WERI-Rb-1 (cell line): ENCODE measurements at regions not wholly inside any gene's neighbourhood (a gene's known extent, or its start where the extent isn't known, plus 50 kb on each side); places are given as distances from the start of the nearest gene placed in this dataset.

Source experiments
- DNase-seq: peaks from one replicate; pipeline ENCODE4 v3.0.0-alpha.2; 2020
- H3K27ac ChIP-seq: fragments of 250-450 bp; sonication (Bioruptor Pico); 2 replicates; pipeline ENCODE4 v1.5.1; 2020; ENCODE audit warnings: mild to moderate bottlenecking, moderate library complexity
- H3K27me3 ChIP-seq: fragments of 250-450 bp; sonication (Bioruptor Pico); 2 replicates; pipeline ENCODE4 v1.5.1; 2021; ENCODE audit warnings: mild to moderate bottlenecking, low read depth, moderate library complexity; ENCODE audit not compliant: insufficient read depth, severe bottlenecking
- H3K36me3 ChIP-seq: fragments of 250-450 bp; sonication (Bioruptor Pico); 2 replicates; pipeline ENCODE4 v1.5.1; 2020; ENCODE audit warnings: mild to moderate bottlenecking, moderate library complexity
- H3K4me3 ChIP-seq: 2 replicates; pipeline ENCODE4 v1.5.1; 2011; ENCODE audit warnings: low read depth, mild to moderate bottlenecking, control low read depth, low read length
- H3K9me3 ChIP-seq: fragments of 250-450 bp; sonication (Bioruptor Pico); 2 replicates; pipeline ENCODE4 v1.5.1; 2021; ENCODE audit warnings: mild to moderate bottlenecking, moderate library complexity; ENCODE audit not compliant: severe bottlenecking
- TF ChIP-seq, protein P1 (sequence below): IDR thresholded peaks from 2 replicates; pipeline ENCODE4 v1.5.1; 2011; ENCODE audit warnings: low read depth, mild to moderate bottlenecking, control low read depth, inconsistent platforms, low read length

DNA sequence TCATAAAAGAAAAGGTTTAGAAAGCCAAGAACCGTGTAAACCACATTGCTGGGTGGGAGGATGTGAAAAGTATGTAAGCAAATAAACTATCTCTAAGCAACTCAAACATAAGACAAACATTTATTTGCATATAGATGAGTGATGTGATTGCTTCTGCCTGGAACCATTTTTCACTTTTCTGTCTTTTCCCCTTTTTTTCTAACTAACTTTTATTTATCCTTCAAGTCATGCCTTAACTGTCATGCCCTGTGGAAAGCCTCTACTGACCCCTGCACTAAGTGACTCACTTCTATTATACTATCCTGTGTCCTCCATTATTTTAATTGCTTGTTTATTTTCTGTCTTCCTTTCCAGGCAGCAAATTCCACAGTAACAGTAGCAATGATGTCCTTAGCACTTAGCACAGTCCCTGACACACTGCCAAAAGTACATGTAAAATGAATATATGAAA is 87.5 kb upstream of the CTAGE1 start:
- TF ChIP-seq, protein P1, sequence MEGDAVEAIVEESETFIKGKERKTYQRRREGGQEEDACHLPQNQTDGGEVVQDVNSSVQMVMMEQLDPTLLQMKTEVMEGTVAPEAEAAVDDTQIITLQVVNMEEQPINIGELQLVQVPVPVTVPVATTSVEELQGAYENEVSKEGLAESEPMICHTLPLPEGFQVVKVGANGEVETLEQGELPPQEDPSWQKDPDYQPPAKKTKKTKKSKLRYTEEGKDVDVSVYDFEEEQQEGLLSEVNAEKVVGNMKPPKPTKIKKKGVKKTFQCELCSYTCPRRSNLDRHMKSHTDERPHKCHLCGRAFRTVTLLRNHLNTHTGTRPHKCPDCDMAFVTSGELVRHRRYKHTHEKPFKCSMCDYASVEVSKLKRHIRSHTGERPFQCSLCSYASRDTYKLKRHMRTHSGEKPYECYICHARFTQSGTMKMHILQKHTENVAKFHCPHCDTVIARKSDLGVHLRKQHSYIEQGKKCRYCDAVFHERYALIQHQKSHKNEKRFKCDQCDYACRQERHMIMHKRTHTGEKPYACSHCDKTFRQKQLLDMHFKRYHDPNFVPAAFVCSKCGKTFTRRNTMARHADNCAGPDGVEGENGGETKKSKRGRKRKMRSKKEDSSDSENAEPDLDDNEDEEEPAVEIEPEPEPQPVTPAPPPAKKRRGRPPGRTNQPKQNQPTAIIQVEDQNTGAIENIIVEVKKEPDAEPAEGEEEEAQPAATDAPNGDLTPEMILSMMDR = no peak
- Histone ChIP-seq H3K4me3 (no peak overlapping the region), H3K27me3 (peaks cover 22% of the 10 kb centered on the region), H3K36me3 (no peaks in the 10 kb centered on the region), H3K27ac (no peak overlapping the region), H3K9me3 (no peaks in the 10 kb centered on the region)
- no peak for DNase-seq

DNA sequence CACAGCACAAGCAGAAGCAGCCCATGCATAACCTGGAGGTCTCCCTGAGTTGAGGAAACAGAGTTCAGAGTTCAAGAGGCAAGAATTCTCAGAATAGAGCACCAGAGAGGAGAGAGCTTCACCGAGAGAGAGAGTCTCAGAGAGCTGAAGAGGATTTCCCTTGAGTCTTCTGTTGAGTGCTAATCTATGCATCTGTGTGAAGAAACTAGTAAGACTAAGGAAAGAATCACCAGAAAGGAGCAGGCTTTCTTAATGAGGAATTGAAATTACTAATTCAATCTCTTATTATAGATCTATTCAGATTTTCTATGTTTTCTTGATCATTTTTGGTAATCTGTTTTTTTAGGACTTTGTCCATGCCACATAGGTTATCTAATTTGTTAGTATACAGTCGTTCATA is 89.3 kb upstream of the CTAGE1 start:
- no peaks in the 10 kb centered on the region for H3K36me3 ChIP-seq
- no peaks in the 10 kb centered on the region for H3K9me3 ChIP-seq
- peaks cover 34% of the 10 kb centered on the region for H3K27me3 ChIP-seq
- H3K4me3 ChIP-seq = no peak overlapping the region
- no peak overlapping the region for H3K27ac ChIP-seq
- TF ChIP-seq, protein P1 = no peak
- DNase-seq = no peak

DNA sequence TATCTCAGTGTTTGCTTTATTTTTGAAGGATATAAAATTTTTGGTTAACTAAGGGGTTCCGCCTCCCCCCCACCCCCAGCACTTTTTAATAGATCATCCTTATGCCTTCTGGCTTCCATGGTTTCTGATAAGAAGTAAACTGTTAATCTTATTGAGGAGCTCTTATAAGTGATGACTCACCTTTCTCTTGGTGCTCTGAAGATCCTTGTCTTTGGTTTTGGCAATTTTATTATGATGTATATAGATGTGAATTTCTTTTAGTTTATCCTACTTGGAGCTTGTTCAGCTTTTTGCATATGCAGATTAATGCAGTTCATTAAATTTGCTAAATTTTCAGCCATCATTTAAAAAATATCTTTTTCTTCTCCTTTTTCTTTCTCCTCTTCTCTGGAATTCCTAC is 91.7 kb upstream of the CTAGE1 start:
- Histone ChIP-seq H3K27me3 (peaks cover 40% of the 10 kb centered on the region), H3K4me3 (no peak overlapping the region), H3K36me3 (no peaks in the 10 kb centered on the region), H3K9me3 (no peaks in the 10 kb centered on the region), H3K27ac (no peak overlapping the region)
- DNase-seq = no peak
- TF ChIP-seq, protein P1 = no peak

DNA sequence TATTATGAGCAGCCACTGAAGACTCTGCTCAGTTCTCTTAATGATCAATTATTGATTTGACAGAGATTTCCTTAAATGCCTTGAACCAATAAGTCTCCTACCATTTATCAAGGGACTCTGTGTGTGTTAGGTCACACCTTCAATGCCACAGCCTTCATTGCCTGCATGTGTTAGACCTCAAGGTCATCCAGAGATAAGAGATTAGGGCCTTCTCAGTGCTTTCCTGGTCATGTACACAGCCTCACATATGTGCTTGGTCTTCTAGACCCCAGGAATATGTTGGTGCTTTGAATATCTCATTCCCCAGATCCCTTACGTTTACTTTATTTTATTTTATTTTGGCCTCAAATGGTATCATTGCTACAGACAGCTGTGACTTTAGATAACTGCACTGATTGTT is 93.0 kb upstream of the CTAGE1 start:
- no peaks in the 10 kb centered on the region for H3K9me3 ChIP-seq
- no peaks in the 10 kb centered on the region for H3K36me3 ChIP-seq
- no peak overlapping the region for H3K27ac ChIP-seq
- peaks cover 41% of the 10 kb centered on the region for H3K27me3 ChIP-seq
- TF ChIP-seq, protein P1 = no peak
- no peak for DNase-seq
- no peak overlapping the region for H3K4me3 ChIP-seq

DNA sequence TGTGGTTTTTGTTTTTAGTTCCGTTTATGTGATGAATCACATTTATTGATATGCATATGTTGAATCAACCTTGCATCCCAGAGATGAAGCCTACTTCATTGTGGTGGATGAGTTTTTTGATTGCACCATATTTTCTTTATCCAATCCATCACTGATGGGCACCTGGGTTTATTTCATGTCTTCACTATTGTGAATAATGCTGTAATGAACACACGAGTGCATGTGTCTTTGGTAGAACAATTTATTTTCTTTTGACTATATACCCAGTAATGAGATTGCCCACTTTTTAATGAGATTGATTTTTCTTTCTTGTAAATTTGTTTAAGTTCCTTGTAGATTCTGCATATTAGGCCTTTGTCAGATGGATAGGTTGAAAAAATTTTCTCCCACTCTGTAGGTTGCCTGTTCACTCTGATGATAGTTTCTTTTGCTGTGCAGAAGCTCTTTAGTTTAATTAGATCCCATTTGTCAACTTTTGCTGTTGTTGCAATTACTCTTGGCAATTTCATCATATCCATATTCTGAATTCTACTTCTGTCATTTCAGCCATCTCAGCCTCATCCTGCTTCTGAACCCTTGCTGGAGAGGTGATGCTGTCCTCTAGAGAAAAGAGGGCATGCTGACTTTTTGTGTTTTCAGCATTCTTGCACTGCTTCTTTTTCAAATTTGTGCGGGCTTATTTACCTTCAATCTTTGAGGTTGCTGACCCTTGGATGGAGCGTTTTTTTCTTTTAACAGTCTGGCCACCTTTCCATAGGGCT is 96.2 kb upstream of the CTAGE1 start:
- H3K4me3 ChIP-seq = no peak overlapping the region
- TF ChIP-seq, protein P1 = no peak

DNA sequence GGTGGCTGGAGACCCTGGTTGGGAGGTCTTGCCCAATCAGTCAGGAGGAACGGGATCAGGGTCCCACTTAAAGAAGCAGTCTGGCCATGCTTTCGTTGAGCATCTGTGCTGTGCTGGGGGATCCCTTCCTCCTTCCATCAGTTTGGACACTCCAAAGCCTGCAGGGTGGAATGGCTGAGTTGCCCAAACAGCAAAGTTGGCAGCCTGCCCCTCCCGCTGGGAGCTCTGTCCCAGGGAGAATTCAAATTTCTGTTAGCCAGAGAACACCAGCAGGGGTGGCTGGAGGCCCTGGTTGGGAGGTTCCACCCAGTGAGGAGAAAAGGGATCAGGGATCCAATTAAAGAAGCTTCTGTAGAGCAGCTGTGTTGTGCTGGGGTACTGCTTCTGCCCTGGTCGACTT is 96.9 kb upstream of the CTAGE1 start:
- TF ChIP-seq, protein P1 = no peak
- DNase-seq = no peak
- Histone ChIP-seq H3K36me3 (no peaks in the 10 kb centered on the region), H3K27ac (no peak overlapping the region), H3K9me3 (no peaks in the 10 kb centered on the region), H3K27me3 (peaks cover 57% of the 10 kb centered on the region), H3K4me3 (no peak overlapping the region)

More for the DNA sequence above, 96.2 kb upstream of the CTAGE1 start:
- Histone ChIP-seq H3K27me3 (peaks cover 51% of the 10 kb centered on the region), H3K36me3 (no peaks in the 10 kb centered on the region), H3K9me3 (no peaks in the 10 kb centered on the region), H3K27ac (no peak overlapping the region)
- DNase-seq = no peak
